Lower leg skin (tissue), 4 donors: ENCODE measurements at regions not wholly inside any gene's neighbourhood (a gene's known extent, or its start where the extent isn't known, plus 50 kb on each side); places are given as distances from the start of the nearest gene placed in this dataset.

Experiments used
- DNase-seq, 2 donors: peaks; one replicate each; pipeline ENCODE4 v3.0.0-alpha.2; 2019; ENCODE audit warnings: low spot score in 2 of 2
- H3K4me3 ChIP-seq: fragments of 200-600 bp; sonication (generic); 2 replicates; pipeline ENCODE4 v1.5.1; 2017; ENCODE audit warnings: mild to moderate bottlenecking, low read depth; ENCODE audit not compliant: poor library complexity, severe bottlenecking
- POLR2A ChIP-seq, 2 donors: fragments of 450-650 bp; IDR thresholded peaks; one replicate each; pipeline ENCODE4 v1.6.1; 2016 to 2017; ENCODE audit warnings: antibody characterized with exemption in 2 of 2, mild to moderate bottlenecking in 1 of 2, moderate library complexity in 1 of 2
- WGBS, 2 donors: methylation state at CpG; one replicate each; pipeline ENCODE4 v1.1.5; 2018; 5-methylcytosine and 5-hydroxymethylcytosine counted together
- intact Hi-C: fragments of 100-400 bp; cut with DNase I; formaldehyde crosslinking; loops from one replicate; pipeline ENCODE4 v1.15.0; 2023; ENCODE audit warnings: low total_unique reads
- TF ChIP-seq, protein P1 (sequence below), 3 donors: fragments of 450-650 bp; IDR thresholded peaks; one replicate each; pipeline ENCODE4 v1.5.1; 2016; ENCODE audit warnings: antibody characterized with exemption in 3 of 3, mild to moderate bottlenecking in 3 of 3, moderate library complexity in 2 of 3

DNA sequence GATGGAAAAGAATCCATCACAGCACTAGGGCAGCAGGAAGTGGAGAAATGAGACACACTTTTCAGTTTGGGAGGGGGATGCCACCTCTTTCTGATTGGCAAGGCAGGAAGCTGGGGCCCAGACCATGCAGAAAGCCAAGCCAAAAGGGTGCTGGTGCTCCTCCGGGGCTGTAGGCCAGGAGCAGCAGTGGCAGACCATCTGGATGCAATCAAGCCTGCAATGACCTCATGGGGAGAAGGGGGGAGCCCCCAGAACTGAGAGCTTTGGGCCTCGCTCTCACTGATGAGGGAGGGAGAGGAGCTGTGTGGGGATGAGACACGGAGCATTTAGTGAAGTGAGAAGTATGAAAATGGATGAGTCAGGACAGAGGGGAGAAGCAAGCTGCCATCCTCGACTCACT is 141.3 kb upstream of the NALF2 start:
- DNase-seq, result no peak
- WGBS, 2 donors, result 24 to 57% methylated on average over 4 of the region's 4 CpGs
- TF ChIP-seq, protein P1, sequence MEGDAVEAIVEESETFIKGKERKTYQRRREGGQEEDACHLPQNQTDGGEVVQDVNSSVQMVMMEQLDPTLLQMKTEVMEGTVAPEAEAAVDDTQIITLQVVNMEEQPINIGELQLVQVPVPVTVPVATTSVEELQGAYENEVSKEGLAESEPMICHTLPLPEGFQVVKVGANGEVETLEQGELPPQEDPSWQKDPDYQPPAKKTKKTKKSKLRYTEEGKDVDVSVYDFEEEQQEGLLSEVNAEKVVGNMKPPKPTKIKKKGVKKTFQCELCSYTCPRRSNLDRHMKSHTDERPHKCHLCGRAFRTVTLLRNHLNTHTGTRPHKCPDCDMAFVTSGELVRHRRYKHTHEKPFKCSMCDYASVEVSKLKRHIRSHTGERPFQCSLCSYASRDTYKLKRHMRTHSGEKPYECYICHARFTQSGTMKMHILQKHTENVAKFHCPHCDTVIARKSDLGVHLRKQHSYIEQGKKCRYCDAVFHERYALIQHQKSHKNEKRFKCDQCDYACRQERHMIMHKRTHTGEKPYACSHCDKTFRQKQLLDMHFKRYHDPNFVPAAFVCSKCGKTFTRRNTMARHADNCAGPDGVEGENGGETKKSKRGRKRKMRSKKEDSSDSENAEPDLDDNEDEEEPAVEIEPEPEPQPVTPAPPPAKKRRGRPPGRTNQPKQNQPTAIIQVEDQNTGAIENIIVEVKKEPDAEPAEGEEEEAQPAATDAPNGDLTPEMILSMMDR (IDR thresholded peaks at IDR 0.05), result no peak
- TF ChIP-seq POLR2A (IDR thresholded peaks at IDR 0.05), result no peak
- intact Hi-C loops, result no loop called here
- H3K4me3 ChIP-seq, result no peak overlapping the region

DNA sequence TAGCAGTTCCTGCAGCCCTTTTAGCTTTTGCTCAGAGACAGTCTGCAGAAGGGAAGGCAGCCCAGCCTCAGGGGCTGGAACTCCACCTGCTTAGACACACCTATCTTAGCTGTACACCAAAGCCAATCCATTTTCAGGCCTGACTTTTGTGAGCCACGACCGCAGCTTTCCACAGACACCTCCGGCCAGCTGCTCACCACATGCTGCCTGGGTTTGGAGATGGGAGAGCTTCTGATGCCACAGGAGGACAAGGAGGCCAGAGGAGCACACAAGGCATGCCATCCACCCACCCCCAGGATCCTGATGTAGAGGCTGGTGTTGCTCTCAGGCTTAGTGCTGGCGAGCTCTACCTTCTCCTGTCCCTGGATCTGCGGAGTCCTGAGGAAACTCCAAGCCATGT is 141.8 kb upstream of the NALF2 start:
- 67% methylated on average over 5 of the region's 5 CpGs; no CpG with 5 or more reads in 1 of the 2 donors for WGBS, 2 donors
- DNase-seq, result no peak
- no peak overlapping the region for H3K4me3 ChIP-seq
- intact Hi-C loops, result no loop called here
- TF ChIP-seq, protein P1 (IDR thresholded peaks at IDR 0.05), result no peak
- no peak for TF ChIP-seq POLR2A (IDR thresholded peaks at IDR 0.05)

DNA sequence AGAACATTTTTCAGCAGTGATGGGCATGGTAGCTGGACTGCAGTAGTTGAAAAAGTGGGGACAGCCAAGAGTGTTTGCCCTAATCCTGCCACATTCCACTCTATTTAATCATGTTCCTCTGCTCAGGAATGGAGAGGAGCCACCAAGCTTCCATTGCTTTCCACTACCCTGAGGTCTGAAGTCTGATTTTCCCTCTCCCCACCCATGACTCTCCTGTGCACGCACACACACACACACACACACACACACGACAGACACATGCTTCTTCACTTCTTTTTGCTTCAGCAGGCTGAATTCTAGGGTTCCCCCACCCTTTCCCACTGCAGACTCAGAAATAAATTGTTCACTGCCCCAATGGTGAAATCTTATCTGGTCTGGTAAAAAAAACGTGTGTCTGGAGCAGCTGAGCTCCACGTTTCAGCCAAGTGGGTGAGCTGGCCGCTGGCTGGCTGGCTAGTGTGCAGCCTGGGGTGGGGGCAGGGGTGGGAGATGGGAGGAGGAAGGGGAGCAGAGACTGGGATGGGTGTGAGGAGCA is 142.7 kb upstream of the NALF2 start:
- intact Hi-C loops, result no loop called here
- no peak overlapping the region for H3K4me3 ChIP-seq
- 27 to 31% methylated on average over 5 of the region's 5 CpGs for WGBS, 2 donors
- DNase-seq, result no peak
- TF ChIP-seq, protein P1 (IDR thresholded peaks at IDR 0.05), result no peak
- TF ChIP-seq POLR2A (IDR thresholded peaks at IDR 0.05), result no peak

DNA sequence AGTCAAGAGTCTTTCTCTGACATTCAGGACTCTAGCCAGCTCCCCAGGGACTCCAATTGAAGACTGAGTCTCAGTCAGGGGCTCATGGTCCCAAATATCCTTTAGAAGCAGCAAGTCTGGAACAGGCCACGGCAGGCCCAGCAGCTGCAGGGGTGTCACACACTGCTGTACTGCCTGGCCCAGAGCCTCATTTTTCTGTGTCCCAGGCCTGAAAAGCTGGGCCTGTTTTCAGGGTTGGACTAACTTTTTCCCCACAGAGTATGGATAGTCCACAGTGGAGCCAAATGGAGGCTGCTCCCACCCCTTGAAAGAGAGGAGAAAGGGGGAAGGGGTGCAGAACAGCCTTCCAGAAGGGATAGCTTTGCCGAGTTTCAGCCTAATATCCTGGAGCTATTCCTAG is 146.8 kb upstream of the NALF2 start:
- 58% methylated on average over 2 of the region's 2 CpGs; no CpG with 5 or more reads in 1 of the 2 donors for WGBS, 2 donors
- no peak for DNase-seq
- intact Hi-C loops, result no loop called here
- no peak overlapping the region for H3K4me3 ChIP-seq
- TF ChIP-seq, protein P1 (IDR thresholded peaks at IDR 0.05), result no peak

DNA sequence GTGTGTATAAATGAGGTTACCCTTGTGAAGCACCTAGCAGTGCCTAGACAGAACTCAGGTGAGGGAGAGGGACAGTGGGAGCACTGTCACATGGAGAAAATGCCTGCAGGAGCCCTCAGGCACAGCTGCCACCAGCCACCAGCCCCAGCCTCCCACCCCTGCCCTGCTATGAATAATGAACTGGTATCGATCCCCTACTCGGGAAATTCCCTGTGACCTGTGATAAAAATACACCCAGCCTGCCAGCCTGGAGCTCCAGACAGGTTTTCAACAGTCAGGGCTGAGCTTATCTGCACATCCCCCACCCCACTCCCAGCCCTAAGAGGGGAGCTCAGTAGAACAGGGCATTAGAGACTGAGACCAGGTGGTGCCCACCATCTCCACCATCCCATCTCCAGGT is 159.6 kb upstream of the PJA1 start:
- H3K4me3 ChIP-seq, result no peak overlapping the region
- peak in 1 of 2 donors; percentile 23 for DNase-seq
- intact Hi-C loops, result no loop called here
- 65 to 86% methylated on average over 2 of the region's 2 CpGs for WGBS, 2 donors
- no peak for TF ChIP-seq POLR2A (IDR thresholded peaks at IDR 0.05)
- TF ChIP-seq, protein P1 (IDR thresholded peaks at IDR 0.05), result no peak
